Type B pancreatic cell (in vitro differentiated cells): ENCODE measurements at regions not wholly inside any gene's neighbourhood (a gene's known extent, or its start where the extent isn't known, plus 50 kb on each side); places are given as distances from the start of the nearest gene placed in this dataset.

Experiments
- DNase-seq: peaks from one replicate; pipeline ENCODE4 v3.0.0; 2021; ENCODE audit warnings: mixed read lengths; ENCODE audit not compliant: unreplicated experiment; ENCODE audit errors: extremely low spot score
- H3K27ac Mint-ChIP-seq: 2 replicates; pipeline ENCODE4 v1.8.0; 2021; ENCODE audit warnings: mild to moderate bottlenecking, mixed read lengths
- H3K27me3 Mint-ChIP-seq: 2 replicates; pipeline ENCODE4 v1.8.0; 2021; ENCODE audit warnings: mixed read lengths
- H3K36me3 Mint-ChIP-seq: 2 replicates; pipeline ENCODE4 v1.8.0; 2021; ENCODE audit warnings: mixed read lengths
- H3K4me1 Mint-ChIP-seq: one replicate; pipeline ENCODE4 v1.8.0; 2021; ENCODE audit warnings: mixed read lengths; ENCODE audit not compliant: unreplicated experiment
- H3K4me3 Mint-ChIP-seq: 2 replicates; pipeline ENCODE4 v1.8.0; 2021; ENCODE audit warnings: mild to moderate bottlenecking, mixed read lengths
- H3K9me3 Mint-ChIP-seq: 2 replicates; pipeline ENCODE4 v1.8.0; 2021; ENCODE audit warnings: mixed read lengths
- CTCF ChIP-seq: fragments of 200-600 bp; sonication (generic); conservative IDR thresholded peaks from 2 replicates; pipeline ENCODE4 v1.5.0; 2021; ENCODE audit warnings: antibody characterized with exemption, mild to moderate bottlenecking

GRCh38 chr15:30030345-30030744 lies 52.4 kb upstream of the GOLGA8J start:
- DNase-seq, result no peak
- Mint-ChIP-seq H3K27me3 (peaks cover 2% of the 10 kb centered on the region), H3K9me3 (peaks cover 14% of the 10 kb centered on the region), H3K27ac (no peak overlapping the region), H3K4me3 (no peak overlapping the region), H3K36me3 (no peaks in the 10 kb centered on the region), H3K4me1 (no peaks in the 10 kb centered on the region)
- TF ChIP-seq CTCF, result no peak

DNA sequence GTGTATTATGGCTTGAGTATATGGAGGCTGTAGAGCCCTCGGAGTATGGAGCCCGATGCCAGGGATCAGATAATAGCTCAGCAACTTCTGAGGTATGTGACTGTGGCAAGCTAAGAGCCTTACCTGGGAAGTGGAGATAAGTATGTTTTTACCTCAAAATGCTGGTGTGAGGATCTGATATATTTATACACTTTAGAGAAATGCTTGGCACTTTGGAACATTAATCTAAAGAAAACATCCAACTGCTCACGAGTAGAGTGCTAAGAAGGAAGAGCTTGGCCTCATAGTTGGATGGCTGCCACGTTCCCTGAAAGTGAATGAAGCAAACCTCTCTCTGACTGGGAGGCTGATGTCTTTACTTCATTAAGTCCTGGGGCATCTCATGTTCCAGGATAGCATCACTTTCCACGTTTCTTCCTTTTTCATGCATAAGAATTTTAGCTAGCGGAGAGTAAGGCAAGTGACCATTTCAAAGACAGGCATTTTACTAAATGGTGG lies 58.9 kb upstream of the GOLGA8J start:
- no peak for TF ChIP-seq CTCF
- Mint-ChIP-seq H3K36me3 (no peaks in the 10 kb centered on the region), H3K9me3 (no peaks in the 10 kb centered on the region), H3K27me3 (peaks cover 11% of the 10 kb centered on the region), H3K4me1 (no peaks in the 10 kb centered on the region), H3K4me3 (no peak overlapping the region), H3K27ac (no peak overlapping the region)
- DNase-seq, result no peak

GRCh38 chr15:30010746-30011145 lies 72.0 kb upstream of the GOLGA8J start:
- no peak for DNase-seq
- Mint-ChIP-seq H3K4me1 (no peaks in the 10 kb centered on the region), H3K36me3 (no peaks in the 10 kb centered on the region), H3K27ac (no peak overlapping the region), H3K4me3 (no peak overlapping the region), H3K9me3 (no peaks in the 10 kb centered on the region), H3K27me3 (peaks cover 6% of the 10 kb centered on the region)
- TF ChIP-seq CTCF, result no peak

GRCh38 chr15:30008156-30008555 lies 74.6 kb upstream of the GOLGA8J start:
- DNase-seq, result no peak
- no peak overlapping the region for H3K4me3 Mint-ChIP-seq
- no peaks in the 10 kb centered on the region for H3K9me3 Mint-ChIP-seq
- TF ChIP-seq CTCF, result no peak
- no peaks in the 10 kb centered on the region for H3K4me1 Mint-ChIP-seq
- H3K36me3 Mint-ChIP-seq, result no peaks in the 10 kb centered on the region
- H3K27me3 Mint-ChIP-seq, result peaks cover 7% of the 10 kb centered on the region
- H3K27ac Mint-ChIP-seq, result no peak overlapping the region

GRCh38 chr15:30001602-30002001 lies 81.2 kb upstream of the GOLGA8J start:
- Mint-ChIP-seq H3K27ac (no peak overlapping the region), H3K36me3 (no peaks in the 10 kb centered on the region), H3K4me1 (no peaks in the 10 kb centered on the region), H3K9me3 (no peaks in the 10 kb centered on the region), H3K4me3 (no peak overlapping the region), H3K27me3 (peaks cover 7% of the 10 kb centered on the region)
- no peak for TF ChIP-seq CTCF
- DNase-seq, result no peak

- Mint-ChIP-seq H3K36me3 (no peaks in the 10 kb centered on the region), H3K4me3 (no peak overlapping the region), H3K27me3 (no peaks in the 10 kb centered on the region), H3K27ac (no peak overlapping the region), H3K4me1 (no peaks in the 10 kb centered on the region), H3K9me3 (no peaks in the 10 kb centered on the region)
- DNase-seq, result no peak
- no peak for TF ChIP-seq CTCF
These were observed 84.7 kb upstream of the GOLGA8J start for GRCh38 chr15:29998033-29998432.
